ENCODE measurements at regions not wholly inside any gene's neighbourhood (a gene's known extent, or its start where the extent isn't known, plus 50 kb on each side); places are given as distances from the start of the nearest gene placed in this dataset.
"Not testable (repeated sequence)": the region's sequence is repeated elsewhere in the genome, so short reads cannot be mapped to it uniquely, and the experiment has no call there.

DNA sequence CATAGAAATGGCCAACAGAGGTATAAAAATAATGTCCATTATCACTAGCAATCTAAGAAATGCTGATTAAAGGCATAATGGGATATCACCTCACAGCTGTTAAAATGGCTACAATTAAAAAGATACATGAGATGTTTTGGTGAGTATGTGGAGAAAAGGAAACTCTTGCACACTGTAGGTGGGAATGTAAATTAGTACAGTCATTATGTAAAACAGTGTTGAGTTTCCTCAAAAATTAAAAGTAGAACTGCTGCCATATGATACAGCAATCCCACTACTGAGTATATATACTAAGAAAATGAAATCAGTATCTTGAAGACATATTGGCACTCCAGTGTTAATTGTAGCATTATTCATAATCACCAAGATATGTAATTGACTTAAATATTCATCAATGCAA lies 982.2 kb upstream of the EPHA6 start:
- no peak for DNase-seq

DNA sequence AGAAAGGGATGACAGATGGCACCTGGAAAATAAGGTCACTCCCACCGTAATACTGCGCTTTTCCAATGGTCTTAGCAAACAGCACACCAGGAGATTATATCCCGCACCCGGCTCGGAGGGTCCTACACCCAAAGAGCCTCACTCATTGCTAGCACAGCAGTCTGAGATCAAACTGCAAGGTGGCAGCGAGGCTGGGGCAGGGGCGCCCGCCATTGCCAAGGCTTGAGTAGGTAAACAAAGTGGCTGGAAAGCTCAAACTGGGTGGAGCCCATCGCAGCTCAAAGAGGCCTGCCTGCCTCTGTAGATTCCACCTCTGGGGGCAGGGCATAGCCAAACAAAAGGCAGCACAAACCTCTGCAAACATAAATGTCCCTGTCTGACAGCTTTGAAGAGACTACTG lies 953.8 kb upstream of the EPHA6 start:
- not testable (repeated sequence) for DNase-seq

DNA sequence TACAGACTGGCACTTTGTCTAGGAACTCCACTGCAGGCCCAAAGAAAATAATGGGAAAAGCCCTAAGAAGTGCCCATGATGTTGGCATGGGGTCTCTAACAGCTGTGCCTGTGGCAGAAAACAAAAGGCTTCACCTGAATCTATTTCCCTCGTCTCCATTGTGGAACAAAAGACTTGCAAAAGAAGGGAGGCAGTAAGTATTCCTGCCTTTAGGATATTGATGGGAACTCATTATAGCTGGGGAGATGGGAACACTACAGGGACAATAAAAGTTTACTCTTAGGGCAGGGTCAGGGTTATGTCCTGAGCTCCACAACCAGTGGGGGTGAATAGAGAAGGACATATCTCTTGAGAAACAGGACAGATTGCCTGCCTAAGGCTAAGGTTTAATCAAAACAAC lies 930.6 kb upstream of the EPHA6 start:
- no peak for DNase-seq

DNA sequence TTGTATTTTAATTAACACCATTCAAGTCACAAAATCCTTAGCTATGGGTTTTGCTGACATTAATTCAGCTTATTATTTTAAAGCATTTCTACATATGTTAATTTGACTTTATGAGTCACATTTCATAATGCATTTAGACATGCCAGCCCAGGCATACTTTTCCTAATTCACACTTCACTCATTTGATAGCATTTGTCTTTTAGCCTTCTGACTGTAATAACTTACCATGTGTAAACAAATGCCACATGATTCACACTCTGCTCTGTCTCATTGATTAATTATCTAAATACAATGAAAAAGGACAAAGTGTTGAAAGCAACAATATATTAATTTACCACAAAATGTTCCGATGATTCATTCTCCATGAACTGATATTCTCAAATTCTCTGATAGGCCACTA lies 927.8 kb upstream of the EPHA6 start:
- no peak for DNase-seq

DNA sequence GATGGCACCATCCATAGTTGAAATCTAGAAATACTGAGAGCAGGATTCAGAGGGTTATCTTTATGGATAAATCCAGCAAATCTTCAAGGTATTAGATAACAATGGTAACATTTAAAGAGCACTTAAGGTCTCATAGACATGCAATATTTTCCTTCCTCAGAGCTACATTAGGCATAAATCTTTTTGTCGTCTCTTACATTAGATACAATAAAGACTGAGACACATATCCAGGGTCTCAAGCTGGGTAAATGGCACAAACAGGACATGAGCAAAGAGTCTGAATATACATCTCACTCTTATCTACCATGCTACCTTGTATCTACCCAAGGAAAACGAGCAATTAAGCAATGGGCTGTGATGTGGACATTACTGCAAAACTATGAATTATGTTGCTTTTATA lies 927.3 kb upstream of the EPHA6 start:
- no peak for DNase-seq

DNA sequence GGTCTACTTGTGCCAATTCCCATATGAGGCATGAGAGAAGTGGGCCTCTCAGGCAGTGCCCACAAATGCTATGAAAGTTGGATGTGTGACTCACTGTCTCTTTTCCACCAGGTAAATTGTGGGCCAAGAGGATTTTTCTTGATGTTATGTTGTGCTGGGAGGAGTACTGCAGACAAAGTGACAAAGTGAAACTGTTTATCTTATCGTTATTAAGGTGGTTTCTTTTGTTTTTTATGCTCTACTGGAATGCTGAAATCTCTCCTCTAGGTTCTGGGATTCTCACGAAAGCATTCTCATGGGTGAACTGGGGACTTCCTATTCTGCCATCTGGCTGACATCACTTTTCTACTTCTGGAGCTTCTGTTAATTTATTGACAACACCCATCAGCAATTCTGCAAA lies 919.6 kb upstream of the EPHA6 start:
- DNase-seq, result no peak

DNA sequence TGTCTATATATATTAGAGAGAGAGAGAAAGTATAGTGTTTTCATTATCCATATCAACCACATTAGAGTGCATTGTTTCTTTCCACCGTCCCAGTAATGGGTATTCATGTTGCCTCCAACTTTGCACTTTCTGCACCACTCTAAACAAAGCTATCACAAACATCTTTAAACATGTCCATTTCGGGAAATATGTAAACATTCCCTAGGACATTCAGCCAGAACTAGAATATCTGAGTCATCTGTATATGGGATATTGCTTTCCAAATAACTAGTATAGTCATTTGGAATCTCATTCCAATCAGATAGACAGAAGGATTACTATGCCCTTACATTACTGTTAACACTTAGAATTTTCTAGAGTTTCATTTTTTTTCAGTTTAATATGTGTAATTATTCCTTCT lies 914.9 kb upstream of the EPHA6 start:
- no peak for DNase-seq

DNA sequence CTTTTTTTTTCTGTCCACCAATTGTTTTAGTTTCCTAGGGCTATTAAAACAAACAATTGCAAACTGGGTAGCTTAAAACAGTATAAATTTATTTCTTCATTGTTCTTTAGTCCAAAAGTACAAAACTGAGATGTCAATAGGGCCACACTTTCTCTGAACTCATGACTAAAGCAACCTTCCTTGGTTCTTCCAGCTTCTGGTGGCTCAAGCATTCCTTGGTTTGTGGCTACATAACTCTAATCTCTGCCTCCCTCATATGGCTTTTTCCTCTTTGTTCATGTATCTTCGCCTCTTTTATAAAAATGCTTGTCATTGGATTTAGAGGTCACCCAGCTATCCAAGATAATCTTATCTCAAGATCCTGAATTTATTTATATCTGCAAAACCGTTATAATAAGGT lies 914.5 kb upstream of the EPHA6 start:
- DNase-seq, result no peak

DNA sequence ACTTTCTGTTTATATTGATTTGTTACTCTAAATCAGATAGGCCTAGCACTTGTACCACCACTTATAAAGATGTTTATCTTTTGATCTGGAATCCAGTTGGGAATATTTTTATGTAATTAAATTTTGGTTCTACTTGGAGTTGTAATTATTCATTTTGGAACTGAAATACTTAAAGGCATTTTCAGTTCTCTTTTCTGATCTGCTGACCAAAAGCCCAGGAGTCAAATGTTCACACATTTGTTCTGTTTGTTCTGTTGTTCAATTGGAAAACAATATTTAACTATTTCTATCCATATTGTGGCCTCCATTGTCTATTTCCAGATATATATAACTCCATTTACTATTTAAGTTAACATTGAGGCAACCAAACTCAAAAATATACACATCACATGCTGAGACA lies 912.4 kb upstream of the EPHA6 start:
- no peak for DNase-seq

DNA sequence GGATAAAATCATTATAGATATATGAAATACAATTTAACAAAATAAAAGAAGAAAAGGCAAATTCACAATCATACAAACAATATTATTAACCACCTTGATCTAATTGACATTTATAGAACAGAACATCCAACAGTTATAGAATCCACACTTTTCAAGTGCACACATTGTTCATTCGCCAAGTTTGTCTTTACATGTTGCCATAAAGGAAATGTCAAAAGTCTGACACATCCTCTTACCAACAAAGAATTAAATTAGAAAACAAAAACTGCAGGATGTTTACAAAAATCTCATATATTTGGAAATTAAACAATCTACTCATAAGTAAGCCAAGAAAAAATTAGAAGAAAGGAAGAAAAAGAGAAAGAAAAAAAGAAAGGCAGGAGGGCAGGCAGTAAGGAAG lies 909.2 kb upstream of the EPHA6 start:
- DNase-seq, result no peak

DNA sequence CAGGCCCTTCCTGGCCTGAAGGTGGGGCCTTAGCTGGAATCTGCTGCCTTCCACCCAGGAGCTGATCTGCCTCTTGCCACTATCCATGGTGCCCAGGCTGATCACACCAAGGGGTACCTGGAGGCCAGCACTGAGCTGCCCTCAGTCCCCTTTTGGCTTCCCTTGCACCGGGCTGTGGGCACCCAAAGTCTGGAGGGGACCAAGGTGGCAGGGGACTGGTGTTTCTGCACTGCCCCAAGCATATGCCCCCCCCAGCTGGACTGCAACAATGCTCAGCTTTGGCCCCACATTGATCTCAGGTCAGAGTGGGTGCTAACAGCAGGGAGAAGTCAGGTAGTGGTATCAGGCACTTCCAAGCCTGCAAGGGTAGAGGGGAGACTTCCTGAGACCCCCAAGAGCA lies 902.6 kb upstream of the EPHA6 start:
- DNase-seq, result no peak

DNA sequence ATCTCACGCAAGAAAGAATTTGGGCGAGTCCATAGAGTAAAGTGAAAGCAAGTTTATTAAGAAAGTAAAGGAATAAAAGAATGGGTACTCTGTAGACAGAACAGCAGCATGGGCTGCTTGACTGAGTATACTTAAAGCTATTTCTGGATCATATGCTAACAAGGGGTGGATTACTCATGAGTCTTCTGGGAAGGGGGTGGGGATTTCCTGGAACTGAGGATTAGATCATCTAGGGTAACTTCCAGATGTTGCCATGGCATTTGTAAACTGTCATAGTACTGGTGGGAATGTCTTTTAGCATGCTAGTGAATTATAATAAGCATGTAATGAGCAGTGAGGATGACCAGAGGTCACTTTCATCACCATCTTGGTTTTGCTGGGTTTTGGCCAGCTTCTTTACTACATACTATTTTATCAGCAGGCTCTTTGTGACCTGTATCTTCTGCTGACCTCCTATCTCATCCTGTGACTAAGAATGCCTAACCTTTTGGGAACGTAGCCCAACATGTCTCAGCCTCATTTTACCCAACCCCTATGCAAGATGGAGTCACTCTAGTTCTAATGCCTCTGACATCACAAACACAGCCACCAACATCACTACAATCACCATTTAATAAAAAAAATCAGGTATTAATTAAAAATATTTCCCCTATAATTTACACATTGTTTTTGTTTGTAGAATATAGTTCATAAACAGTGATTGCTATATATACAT lies 890.7 kb upstream of the EPHA6 start:
- DNase-seq, result no peak

DNA sequence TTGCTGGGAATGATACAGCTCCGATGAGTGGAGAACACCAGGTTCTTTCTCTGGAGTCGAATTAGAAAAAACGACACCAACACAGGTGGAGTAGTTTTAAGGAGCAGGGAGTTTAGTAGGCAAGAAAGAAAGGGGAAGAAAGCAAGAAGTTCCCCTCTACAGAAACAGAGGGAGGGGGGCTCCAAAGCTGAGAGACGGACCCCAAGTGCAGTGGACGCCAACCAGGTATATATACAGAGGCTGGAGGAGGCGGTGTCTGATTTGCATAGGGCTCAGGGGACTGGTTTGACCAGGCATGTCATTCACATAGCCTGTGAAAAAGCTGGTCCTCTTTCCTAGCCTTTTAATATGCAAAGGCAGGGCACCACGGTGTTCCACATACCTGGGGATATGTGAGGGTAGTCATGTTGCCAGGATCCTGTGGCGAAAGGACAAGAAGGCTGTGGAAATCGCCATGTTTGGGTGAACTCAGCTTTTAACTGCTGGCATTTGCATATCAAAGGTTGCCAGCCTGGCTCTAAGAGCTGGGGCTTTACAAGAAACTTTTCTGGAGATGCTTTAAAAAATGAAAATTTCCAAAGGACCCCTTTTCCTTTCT lies 887.4 kb upstream of the EPHA6 start:
- DNase-seq, result no peak

DNA sequence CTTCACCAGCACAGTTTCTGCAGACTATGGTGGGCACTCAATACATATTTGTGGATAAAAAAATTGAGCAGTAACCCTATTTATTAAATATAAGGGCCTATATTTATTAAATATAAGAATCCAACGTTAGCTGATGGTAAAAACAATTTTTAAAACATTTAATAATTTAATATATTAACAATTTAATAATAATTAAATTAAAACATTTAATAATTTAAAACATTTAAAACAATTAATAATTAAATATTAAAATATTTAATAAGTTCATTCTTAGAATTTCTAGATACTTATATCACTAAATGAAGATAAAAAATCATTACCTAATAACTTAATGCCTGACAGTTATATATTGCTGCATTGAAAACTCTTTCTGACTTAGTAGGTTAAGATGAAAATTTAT lies 880.2 kb upstream of the EPHA6 start:
- DNase-seq, result no peak

DNA sequence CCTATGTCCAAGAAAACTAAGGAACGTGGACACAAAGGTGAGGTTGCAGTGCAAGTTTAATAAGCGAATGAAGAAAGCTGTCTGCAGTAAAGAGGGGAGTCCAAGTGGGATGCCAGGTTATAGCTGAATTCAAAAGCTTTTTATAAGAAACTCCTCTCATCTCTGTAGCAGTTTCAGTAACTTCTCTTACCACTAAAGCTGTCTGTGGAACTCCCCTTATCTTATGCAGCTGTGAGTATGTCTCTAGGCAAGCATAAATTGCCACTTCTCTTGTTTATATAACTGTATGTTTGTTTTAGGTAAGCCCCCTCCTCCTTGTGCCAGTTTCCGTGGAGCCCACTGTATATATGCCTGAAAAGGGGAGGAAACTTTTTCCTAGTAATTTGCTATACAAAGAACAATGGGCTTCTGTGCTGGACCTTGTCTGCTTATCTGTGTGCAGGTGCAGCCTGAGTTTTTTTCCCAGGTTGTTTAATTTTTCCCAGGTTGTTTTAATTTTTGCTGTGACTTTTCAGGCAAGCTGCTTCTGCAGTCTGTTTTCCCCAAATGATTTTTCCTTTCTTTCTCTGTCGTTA lies 875.1 kb upstream of the EPHA6 start:
- no peak for DNase-seq

DNA sequence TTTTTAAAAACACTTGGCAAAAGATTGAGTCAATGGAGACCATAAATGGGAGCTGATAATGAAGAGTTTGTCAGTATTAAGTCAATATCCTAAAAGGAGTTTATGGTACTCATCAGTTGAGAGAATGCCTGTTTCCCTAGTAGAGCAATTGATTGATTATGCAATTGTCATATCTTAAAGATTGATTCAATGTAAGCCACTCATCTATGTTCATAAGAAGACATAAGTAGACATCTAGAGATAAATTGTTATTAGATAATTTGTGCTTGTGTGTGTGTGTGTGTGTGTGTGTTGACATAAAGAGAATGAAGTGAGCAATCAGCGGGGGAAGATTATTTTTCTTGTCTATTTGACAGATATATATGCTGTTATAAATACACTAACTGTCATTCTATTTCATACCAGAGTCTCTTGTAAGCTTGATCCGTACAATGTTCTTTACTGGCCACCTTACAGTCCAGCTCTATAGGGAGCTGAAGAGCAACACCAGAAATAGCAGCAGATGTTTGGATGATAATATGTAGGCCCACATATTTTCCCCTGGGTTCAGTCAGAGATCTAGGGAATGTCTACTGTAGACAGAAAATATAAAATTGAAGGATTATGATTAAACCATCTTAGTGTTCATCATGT lies 848.6 kb upstream of the EPHA6 start:
- DNase-seq, result no peak

DNA sequence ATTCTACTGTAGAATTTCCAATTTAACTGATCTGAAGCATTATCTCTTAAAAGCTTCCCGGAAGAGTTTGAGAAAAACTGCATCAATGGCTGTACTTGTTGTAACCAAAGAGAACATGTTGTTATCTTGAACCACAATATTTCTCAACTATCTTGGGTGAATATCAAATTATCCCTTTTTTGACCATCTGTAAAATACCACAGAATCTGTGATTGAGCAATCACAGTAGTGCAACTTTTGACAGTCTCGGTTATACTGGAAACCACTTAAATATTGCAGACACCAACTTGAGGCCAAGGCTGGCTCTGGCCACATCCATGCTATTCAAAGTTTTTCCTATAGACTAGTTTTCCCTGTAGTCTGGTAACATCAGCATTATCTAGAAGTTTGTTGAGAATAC lies 842.8 kb upstream of the EPHA6 start:
- no peak for DNase-seq

DNA sequence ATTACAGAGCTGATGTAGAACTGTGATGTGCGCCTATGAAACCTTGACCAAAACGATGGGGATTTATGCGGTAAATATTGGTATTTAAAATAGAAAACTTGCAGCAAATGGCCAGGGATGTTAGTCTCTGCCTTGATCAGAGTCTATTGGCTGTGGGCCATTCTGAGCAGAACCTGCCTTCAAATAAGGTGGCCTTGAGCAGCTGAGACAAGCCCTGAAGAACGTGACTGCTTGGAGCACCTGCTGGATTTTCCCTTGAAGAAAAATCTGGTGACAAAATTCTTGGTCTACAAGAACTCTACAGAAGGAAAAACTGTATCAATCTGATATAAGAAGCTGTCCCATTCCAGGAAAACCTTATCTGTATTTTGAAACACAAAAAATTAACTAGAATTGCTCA lies 820.1 kb upstream of the EPHA6 start:
- DNase-seq, result no peak

DNA sequence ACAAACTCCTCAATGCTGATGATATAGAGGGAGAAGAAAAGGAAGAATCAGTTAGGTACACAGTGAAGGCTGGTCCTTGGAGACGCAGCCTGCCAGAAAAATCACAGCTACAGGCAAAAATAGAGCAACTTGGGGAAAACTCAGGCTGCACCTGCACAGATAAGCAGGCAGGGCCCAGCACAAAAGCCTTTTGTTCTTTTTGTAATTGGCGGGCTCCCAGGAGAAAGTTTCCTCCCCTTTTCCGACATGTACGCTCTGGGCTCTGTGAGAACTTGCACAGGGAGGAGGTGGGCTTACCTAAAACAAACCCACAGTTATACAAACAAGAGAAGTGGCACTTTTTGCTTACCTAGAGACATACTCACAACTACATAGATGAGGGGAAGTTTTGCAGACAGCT lies 813.4 kb upstream of the EPHA6 start:
- no peak for DNase-seq

DNA sequence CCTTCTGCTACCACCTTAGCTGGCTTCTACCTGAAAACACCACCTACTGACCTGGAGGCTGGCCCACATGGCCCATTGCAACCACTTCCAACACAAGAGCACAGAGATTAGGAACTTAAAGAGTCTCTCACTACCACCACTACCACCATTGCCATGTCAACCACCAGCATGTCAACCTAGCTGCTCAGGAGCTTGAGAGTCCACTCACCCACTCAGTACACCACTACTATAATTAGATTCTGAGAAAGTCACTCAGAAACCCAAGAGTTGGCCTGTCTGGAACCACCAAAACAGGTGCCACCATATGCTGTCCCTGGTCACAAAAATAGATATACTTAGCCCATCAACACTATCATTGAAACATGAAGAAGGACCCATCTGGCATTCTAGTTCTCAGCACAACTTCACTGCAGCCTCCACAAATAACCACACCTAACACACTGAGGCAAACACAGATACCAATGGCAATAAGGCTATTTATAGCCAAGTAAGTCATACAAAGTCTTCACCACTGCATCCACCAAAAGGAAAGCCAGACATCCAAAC lies 806.7 kb upstream of the EPHA6 start:
- no peak for DNase-seq

DNA sequence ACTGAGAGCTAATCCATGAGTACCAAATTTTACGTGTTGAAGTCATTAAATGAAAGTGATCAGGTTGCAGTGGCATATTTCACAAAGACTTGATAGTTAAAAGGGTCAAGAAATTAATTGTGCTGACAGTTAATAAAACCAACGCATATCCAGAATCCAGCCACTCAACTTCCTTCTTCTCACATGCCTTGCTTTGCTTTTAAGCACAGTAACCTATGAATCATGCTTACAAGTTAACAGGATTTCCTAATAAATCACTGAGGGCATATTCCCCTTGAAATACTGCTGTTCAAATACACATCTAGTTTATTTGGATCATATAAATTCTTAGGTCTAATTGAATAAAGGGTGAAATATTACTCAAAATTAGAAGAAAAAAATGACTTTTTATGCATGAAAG lies 801.5 kb upstream of the EPHA6 start:
- no peak for DNase-seq

DNA sequence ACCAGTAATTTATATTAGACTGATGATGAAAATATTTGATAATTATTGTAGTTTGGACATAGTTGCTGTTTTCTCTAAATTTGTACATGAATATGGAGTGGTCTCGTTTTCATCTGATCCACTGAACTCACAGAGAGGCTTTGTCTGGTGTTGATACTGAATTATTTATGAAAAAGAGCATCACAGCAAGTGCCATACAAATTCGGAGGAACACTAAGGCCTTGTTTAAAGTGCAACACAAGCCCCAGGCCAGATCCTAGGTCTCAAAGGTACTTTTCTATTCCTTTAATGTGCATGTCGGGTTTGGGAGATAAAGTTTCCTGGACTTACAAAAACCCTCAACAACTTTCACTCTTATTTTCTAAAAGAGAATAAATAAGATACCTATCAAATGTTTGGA lies 796.8 kb upstream of the EPHA6 start:
- DNase-seq, result no peak

DNA sequence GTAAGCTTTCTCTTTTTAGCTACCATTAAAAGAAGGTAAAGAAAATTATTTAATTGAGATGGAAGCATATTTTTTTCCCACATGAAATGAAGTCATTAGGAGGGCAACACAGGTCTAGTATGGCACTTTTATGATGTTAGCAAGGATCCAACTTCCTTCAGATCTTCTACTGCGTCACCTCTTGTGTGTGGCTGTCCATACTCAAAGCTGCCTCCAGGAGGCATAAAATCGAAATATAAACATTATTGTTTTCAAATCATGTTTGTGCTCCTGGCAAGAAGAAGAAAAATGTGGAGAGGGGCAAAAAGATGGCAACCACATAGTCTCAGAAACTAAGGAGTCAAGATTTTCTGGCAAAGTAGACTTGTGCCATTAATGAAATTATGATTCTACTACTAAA lies 791.7 kb upstream of the EPHA6 start:
- DNase-seq, result no peak

DNA sequence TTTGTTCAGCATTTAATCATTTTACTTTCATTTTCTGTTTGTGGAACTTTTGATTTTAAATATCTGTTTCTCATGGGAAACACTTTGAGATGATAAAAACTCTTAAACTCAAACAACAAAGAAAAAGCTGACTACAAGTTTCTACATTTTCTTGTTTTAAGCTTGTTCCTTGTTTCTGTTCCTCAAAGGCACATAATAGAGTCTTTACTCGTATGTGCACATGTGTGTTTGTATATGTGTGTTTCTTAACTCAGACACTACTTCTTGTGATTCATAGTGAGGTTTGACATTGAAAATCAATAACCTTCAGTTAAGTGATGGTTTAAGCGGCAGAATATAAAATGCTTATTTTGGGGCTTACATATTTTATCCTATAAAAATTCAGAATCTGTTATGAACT lies 786.7 kb upstream of the EPHA6 start:
- DNase-seq, result no peak
